GM23338 (cell line): ENCODE measurements at regions not wholly inside any gene's neighbourhood (a gene's known extent, or its start where the extent isn't known, plus 50 kb on each side); places are given as distances from the start of the nearest gene placed in this dataset.

Experiments
- ATAC-seq: fragments of 200-7000 bp; cut with Tn5 transposase; 3 replicates; pipeline ENCODE4 v1.9.1; 2020
- DNase-seq: peaks from one replicate; pipeline ENCODE4 v3.0.0-alpha.2; 2015; ENCODE audit warnings: low spot score
- H2AFZ ChIP-seq: fragments of 200-600 bp; sonication (generic); 2 replicates; pipeline ENCODE4 v1.8.0; 2016; ENCODE audit warnings: antibody characterized with exemption, mild to moderate bottlenecking, moderate library complexity
- H3F3A ChIP-seq: fragments of 200-600 bp; sonication (generic); replicated peaks from 2 replicates; pipeline ENCODE4 v1.8.0; 2017; ENCODE audit warnings: antibody characterized with exemption, mixed run types, low read depth
- H3K27ac ChIP-seq: fragments of 200-600 bp; sonication (generic); 2 replicates; pipeline ENCODE4 v1.6.1; 2016; ENCODE audit warnings: low read depth
- H3K27me3 ChIP-seq: fragments of 200-600 bp; sonication (generic); 2 replicates; pipeline ENCODE4 v1.8.0; 2016; ENCODE audit warnings: mild to moderate bottlenecking, mixed run types, moderate library complexity; ENCODE audit not compliant: insufficient read depth
- H3K36me3 ChIP-seq: fragments of 200-600 bp; sonication (generic); 2 replicates; pipeline ENCODE4 v1.8.0; 2016; ENCODE audit warnings: mild to moderate bottlenecking; ENCODE audit not compliant: insufficient read depth
- H3K4me1 ChIP-seq: fragments of 200-600 bp; sonication (generic); 2 replicates; pipeline ENCODE4 v1.8.0; 2016; ENCODE audit warnings: mild to moderate bottlenecking, moderate library complexity; ENCODE audit not compliant: insufficient read depth
- H3K4me2 ChIP-seq: fragments of 200-600 bp; sonication (generic); 2 replicates; pipeline ENCODE4 v1.7.1; 2017; ENCODE audit warnings: mixed run types
- H3K4me3 ChIP-seq: fragments of 200-600 bp; sonication (generic); 2 replicates; pipeline ENCODE4 v1.6.1; 2016; ENCODE audit warnings: mixed run types
- H3K79me2 ChIP-seq: fragments of 200-600 bp; sonication (generic); replicated peaks from 2 replicates; pipeline ENCODE4 v1.8.0; 2017; ENCODE audit warnings: mild to moderate bottlenecking; ENCODE audit not compliant: insufficient read depth
- H3K9me2 ChIP-seq: fragments of 200-600 bp; sonication (generic); 2 replicates; pipeline ENCODE4 v1.8.0; 2017; ENCODE audit not compliant: insufficient read depth
- H4K20me1 ChIP-seq: fragments of 200-600 bp; sonication (generic); replicated peaks from 2 replicates; pipeline ENCODE4 v1.8.0; 2017; ENCODE audit warnings: mild to moderate bottlenecking; ENCODE audit not compliant: insufficient read depth
- H3K27ac Mint-ChIP-seq: 2 replicates; pipeline ENCODE4 v1.8.0; 2020; ENCODE audit warnings: inconsistent platforms, mild to moderate bottlenecking, moderate library complexity, mixed read lengths
- H3K27me3 Mint-ChIP-seq: 3 replicates; pipeline ENCODE4 v1.8.0; 2022; ENCODE audit warnings: low read depth, mild to moderate bottlenecking, moderate library complexity, mixed read lengths, inconsistent platforms; ENCODE audit not compliant: insufficient read depth, poor library complexity
- H3K36me3 Mint-ChIP-seq: 3 replicates; pipeline ENCODE4 v1.8.0; 2021; ENCODE audit warnings: low read depth, mild to moderate bottlenecking, inconsistent platforms, moderate library complexity, mixed read lengths
- H3K4me1 Mint-ChIP-seq: 3 replicates; pipeline ENCODE4 v1.8.0; 2020; ENCODE audit warnings: mild to moderate bottlenecking, inconsistent platforms, mixed read lengths
- H3K4me3 Mint-ChIP-seq: 3 replicates; pipeline ENCODE4 v1.8.0; 2021; ENCODE audit warnings: moderate library complexity, mild to moderate bottlenecking, inconsistent platforms, mixed read lengths
- H3K9me3 Mint-ChIP-seq: 3 replicates; pipeline ENCODE4 v1.8.0; 2020; ENCODE audit warnings: moderate library complexity, mild to moderate bottlenecking, inconsistent platforms, mixed read lengths
- CREB1 ChIP-seq: fragments of 250-450 bp; sonication (Bioruptor Pico); IDR thresholded peaks from 2 replicates; pipeline ENCODE4 v1.5.0; 2020; ENCODE audit warnings: low read depth, mild to moderate bottlenecking, moderate library complexity
- CTCF ChIP-seq, 2 experiments: fragments of 200-600 bp in 1 of 2; sonication (generic) in 1 of 2; conservative IDR thresholded peaks; 2 replicates each; pipeline versions ENCODE4 v1.5.1 to v1.6.1; 2016 to 2017; ENCODE audit warnings: antibody characterized with exemption in 2 of 2, low read depth in 2 of 2, mild to moderate bottlenecking in 2 of 2, moderate library complexity in 1 of 2
- ETS1 ChIP-seq: IDR thresholded peaks from 2 replicates; pipeline ENCODE4 v1.6.1; 2016; ENCODE audit warnings: antibody characterized with exemption
- EZH2 ChIP-seq: fragments of 200-600 bp; sonication (generic); IDR thresholded peaks from one replicate; pipeline ENCODE4 v1.8.0; 2017; ENCODE audit warnings: antibody characterized with exemption, mild to moderate bottlenecking, low read depth; ENCODE audit not compliant: unreplicated experiment
- EZH2phosphoT487 ChIP-seq: fragments of 200-600 bp; sonication (generic); IDR thresholded peaks from one replicate; pipeline ENCODE4 v1.8.1; 2018; ENCODE audit warnings: antibody characterized with exemption; ENCODE audit not compliant: unreplicated experiment
- JUNB ChIP-seq: IDR thresholded peaks from one replicate; pipeline ENCODE4 v1.6.1; 2016; ENCODE audit warnings: antibody characterized with exemption; ENCODE audit not compliant: unreplicated experiment
- NANOG ChIP-seq: IDR thresholded peaks from 2 replicates; pipeline ENCODE4 v1.6.1; 2016; ENCODE audit warnings: antibody characterized with exemption, borderline replicate concordance
- POLR2AphosphoS5 ChIP-seq: IDR thresholded peaks from 2 replicates; pipeline ENCODE4 v1.6.1; 2016; ENCODE audit warnings: antibody characterized with exemption, low read depth
- REST ChIP-seq: IDR thresholded peaks from one replicate; pipeline ENCODE4 v1.6.1; 2018; ENCODE audit warnings: antibody characterized with exemption; ENCODE audit not compliant: unreplicated experiment
- STAT1 ChIP-seq: IDR thresholded peaks from one replicate; pipeline ENCODE4 v1.6.1; 2016; ENCODE audit warnings: antibody characterized with exemption; ENCODE audit not compliant: unreplicated experiment
- ZNF114 ChIP-seq: fragments of 250-450 bp; sonication (Bioruptor Pico); IDR thresholded peaks from 2 replicates; pipeline ENCODE4 v1.5.0; 2020; ENCODE audit warnings: mild to moderate bottlenecking, moderate library complexity
- ZNF331 ChIP-seq: fragments of 250-450 bp; sonication (Bioruptor Pico); IDR thresholded peaks from 2 replicates; pipeline ENCODE4 v1.5.0; 2020; ENCODE audit warnings: low read depth, mild to moderate bottlenecking, moderate library complexity
- ZNF462 ChIP-seq: fragments of 250-450 bp; sonication (Bioruptor Pico); IDR thresholded peaks from 2 replicates; pipeline ENCODE4 v1.5.0; 2020; ENCODE audit warnings: mild to moderate bottlenecking, moderate library complexity

- Histone ChIP-seq H3K4me2 (no peak overlapping the region), H3K27me3 (no peaks in the 10 kb centered on the region), H3K79me2 (no peaks in the 10 kb centered on the region), H2AFZ (no peak overlapping the region), H3K4me1 (no peaks in the 10 kb centered on the region), H4K20me1 (no peaks in the 10 kb centered on the region), H3F3A (no peaks in the 10 kb centered on the region), H3K36me3 (no peaks in the 10 kb centered on the region), H3K4me3 (no peak overlapping the region), H3K27ac (no peak overlapping the region), H3K9me2 (no peaks in the 10 kb centered on the region)
- Mint-ChIP-seq H3K4me1 (no peaks in the 10 kb centered on the region), H3K36me3 (no peaks in the 10 kb centered on the region), H3K27me3 (peaks cover 1% of the 10 kb centered on the region), H3K4me3 (no peak overlapping the region), H3K9me3 (no peaks in the 10 kb centered on the region), H3K27ac (no peak overlapping the region)
- ATAC-seq (no peak), DNase-seq (no peak)
- no peak for TF ChIP-seq NANOG
- no peak for TF ChIP-seq POLR2AphosphoS5
- no peak for TF ChIP-seq JUNB
- no peak for TF ChIP-seq ZNF114 (CRISPR knock-in tag)
- no peak for TF ChIP-seq ZNF462 (CRISPR knock-in tag)
- no peak for TF ChIP-seq CREB1 (CRISPR knock-in tag)
- TF ChIP-seq EZH2, result no peak
- TF ChIP-seq EZH2phosphoT487, result no peak
- TF ChIP-seq ZNF331 (CRISPR knock-in tag), result no peak
- no peak for TF ChIP-seq REST
- TF ChIP-seq STAT1, result no peak
- no peak for TF ChIP-seq ETS1
- TF ChIP-seq CTCF (conservative IDR thresholded peaks at IDR 0.05; ENCODE audit: low read depth in 2 of 2), result no peak
These were observed 455.6 kb downstream of the TBL1XR1 start for GRCh38 chr3:176741664-176742047.
